Esophagus (tissue), 2 donors: ENCODE measurements at regions not wholly inside any gene's neighbourhood (a gene's known extent, or its start where the extent isn't known, plus 50 kb on each side); places are given as distances from the start of the nearest gene placed in this dataset.

Experiments
- H3K27ac ChIP-seq, 2 donors: one replicate each; pipeline ENCODE4 v1.5.1; 2013; ENCODE audit warnings: low read depth in 2 of 2, mild to moderate bottlenecking in 2 of 2, inconsistent platforms in 1 of 2, low read length in 1 of 2, moderate library complexity in 1 of 2
- H3K27me3 ChIP-seq, 2 donors: one replicate each; pipeline ENCODE4 v1.6.1; 2013; ENCODE audit warnings: low read length in 2 of 2, control low read depth in 1 of 2, mild to moderate bottlenecking in 1 of 2; ENCODE audit not compliant: insufficient read depth in 2 of 2, control insufficient read depth in 1 of 2
- H3K36me3 ChIP-seq, 2 donors: one replicate each; pipeline ENCODE4 v1.6.1; 2013; ENCODE audit warnings: low read length in 1 of 2; ENCODE audit not compliant: control insufficient read depth in 2 of 2, insufficient read depth in 2 of 2
- H3K4me1 ChIP-seq, 2 donors: one replicate each; pipeline ENCODE4 v1.6.1; 2013; ENCODE audit warnings: low read length in 1 of 2; ENCODE audit not compliant: control insufficient read depth in 2 of 2, insufficient read depth in 2 of 2
- H3K4me3 ChIP-seq, 2 donors: one replicate each; pipeline ENCODE4 v1.5.1; 2013; ENCODE audit warnings: low read length in 2 of 2, mild to moderate bottlenecking in 2 of 2, low read depth in 1 of 2, moderate library complexity in 1 of 2
- H3K9me3 ChIP-seq, 2 donors: one replicate each; pipeline ENCODE4 v1.6.1; 2013; ENCODE audit warnings: mild to moderate bottlenecking in 2 of 2, low read depth in 1 of 2, low read length in 1 of 2, moderate library complexity in 1 of 2; ENCODE audit not compliant: control insufficient read depth in 2 of 2, insufficient read depth in 1 of 2
- WGBS, 2 donors: extraction: QIAGEN DNeasy Blood & Tissue Kit; methylation state at CpG; one replicate each; pipeline ENCODE4 v1.1.7; 2013; 5-methylcytosine and 5-hydroxymethylcytosine counted together
- donor health status: healthy with polysubstance abuse.
- donor health status: Bipolar disorder and iron deficiency.

DNA sequence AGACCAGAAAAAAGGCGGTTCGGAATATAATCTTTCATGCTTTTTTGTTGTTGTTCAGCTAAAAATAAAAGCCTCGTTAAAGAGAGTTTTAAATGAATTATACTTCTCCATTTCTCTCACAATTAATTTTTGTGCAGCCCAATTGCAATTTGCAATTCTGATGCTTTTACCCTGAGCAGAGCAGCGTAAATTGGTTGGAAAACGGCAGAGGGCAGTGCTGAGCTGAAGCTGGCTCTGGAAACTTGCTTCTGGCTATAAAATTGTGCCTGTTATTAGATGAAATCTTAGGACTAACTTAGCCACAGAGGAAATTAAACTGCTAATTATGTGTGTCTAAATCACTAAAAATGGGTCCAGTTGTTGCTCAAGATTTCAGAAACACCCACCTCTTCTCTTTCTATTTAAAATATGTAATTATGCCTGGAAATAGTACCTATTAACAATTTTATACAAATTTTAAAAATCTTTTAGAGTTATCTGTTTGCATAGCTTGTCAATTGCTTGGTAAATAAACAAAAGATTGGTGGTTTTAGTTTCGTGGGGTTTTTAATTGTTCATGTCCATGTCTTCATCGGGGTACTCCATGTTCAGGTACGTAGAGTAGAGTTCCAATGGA, 441.8 kb upstream of the TLE4 start:
- 43 to 44% methylated on average over 8 of the region's 8 CpGs for WGBS, 2 donors
- no peaks in the 10 kb centered on the region for H3K9me3 ChIP-seq
- no peaks in the 10 kb centered on the region for H3K27me3 ChIP-seq
- no peaks in the 10 kb centered on the region for H3K36me3 ChIP-seq
- peaks cover 0 to 6% of the 10 kb centered on the region in 2 donors for H3K4me1 ChIP-seq
- no peak overlapping the region for H3K4me3 ChIP-seq
- no peak overlapping the region for H3K27ac ChIP-seq

GRCh38 chr9:79131246-79131774, 440.5 kb upstream of the TLE4 start:
- 79 to 84% methylated on average over 2 of the region's 2 CpGs for WGBS, 2 donors
- Histone ChIP-seq H3K27me3 (no peaks in the 10 kb centered on the region), H3K36me3 (no peaks in the 10 kb centered on the region), H3K4me3 (no peak overlapping the region), H3K27ac (no peak overlapping the region), H3K4me1 (peaks cover 0 to 6% of the 10 kb centered on the region in 2 donors), H3K9me3 (no peaks in the 10 kb centered on the region)

DNA sequence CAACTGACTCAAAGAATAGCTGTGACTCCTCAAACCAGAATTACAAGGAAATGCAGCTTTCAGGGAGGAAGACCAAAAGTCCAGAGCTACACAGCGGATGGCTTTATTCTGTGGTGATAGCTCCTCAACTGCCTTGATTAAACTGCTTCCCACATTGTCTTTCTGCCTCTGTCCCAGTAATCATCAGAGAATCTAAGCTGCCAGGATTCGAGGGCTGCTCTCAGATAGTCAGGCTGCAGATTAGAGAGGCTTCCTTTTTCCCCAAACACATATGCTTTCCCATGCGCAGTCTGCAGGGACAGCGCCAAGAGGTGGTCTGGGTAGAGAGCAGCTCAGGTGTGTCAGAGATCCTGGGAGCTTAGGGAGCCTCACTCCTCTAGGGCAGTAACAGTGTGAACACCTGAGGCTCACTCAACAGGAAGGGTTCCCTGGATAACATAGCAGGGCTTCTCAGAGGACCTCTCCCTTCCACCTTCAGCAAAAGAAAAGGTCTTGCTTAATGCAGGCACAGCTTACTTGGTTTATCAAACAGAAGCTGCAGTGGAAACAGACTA, 439.9 kb upstream of the TLE4 start:
- peak overlapping the region in 1 of 2 donors; percentile 10 for H3K27ac ChIP-seq
- H3K27me3 ChIP-seq = no peaks in the 10 kb centered on the region
- no peaks in the 10 kb centered on the region for H3K36me3 ChIP-seq
- no peaks in the 10 kb centered on the region for H3K9me3 ChIP-seq
- WGBS, 2 donors = 80 to 81% methylated on average over 4 of the region's 4 CpGs
- H3K4me3 ChIP-seq = no peak overlapping the region
- H3K4me1 ChIP-seq = peaks cover 0 to 6% of the 10 kb centered on the region in 2 donors

DNA sequence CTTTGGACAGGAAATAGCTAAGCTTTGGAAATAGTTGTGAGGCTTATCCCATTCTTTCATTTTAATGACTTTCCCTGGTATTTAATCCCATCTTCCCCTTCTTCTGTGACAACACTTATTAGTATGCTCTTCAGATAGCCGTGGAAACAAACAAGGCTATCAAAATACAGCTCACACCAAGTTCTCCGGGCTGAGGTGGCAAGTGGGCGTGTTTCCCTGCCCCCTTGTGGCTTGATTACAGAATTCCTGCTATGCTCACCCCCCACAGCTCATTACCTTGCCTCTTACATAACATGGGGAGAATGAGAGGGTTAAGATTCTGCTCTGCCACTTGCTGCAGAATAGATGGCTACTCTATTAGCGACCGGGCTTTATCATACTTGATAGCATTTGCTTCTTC, 437.1 kb upstream of the TLE4 start:
- 69 to 75% methylated on average over 5 of the region's 5 CpGs for WGBS, 2 donors
- H3K9me3 ChIP-seq = no peaks in the 10 kb centered on the region
- no peaks in the 10 kb centered on the region for H3K27me3 ChIP-seq
- H3K4me3 ChIP-seq = no peak overlapping the region
- no peaks in the 10 kb centered on the region for H3K36me3 ChIP-seq
- H3K4me1 ChIP-seq = peaks cover 0 to 6% of the 10 kb centered on the region in 2 donors
- H3K27ac ChIP-seq = no peak overlapping the region

- Histone ChIP-seq H3K4me3 (no peak overlapping the region), H3K9me3 (no peaks in the 10 kb centered on the region), H3K27ac (no peak overlapping the region), H3K36me3 (no peaks in the 10 kb centered on the region), H3K27me3 (no peaks in the 10 kb centered on the region), H3K4me1 (peaks cover 0 to 6% of the 10 kb centered on the region in 2 donors)
- WGBS, 2 donors = 85 to 91% methylated on average over 5 of the region's 5 CpGs
Measured at GRCh38 chr9:79135681-79136415, 435.9 kb upstream of the TLE4 start.

DNA sequence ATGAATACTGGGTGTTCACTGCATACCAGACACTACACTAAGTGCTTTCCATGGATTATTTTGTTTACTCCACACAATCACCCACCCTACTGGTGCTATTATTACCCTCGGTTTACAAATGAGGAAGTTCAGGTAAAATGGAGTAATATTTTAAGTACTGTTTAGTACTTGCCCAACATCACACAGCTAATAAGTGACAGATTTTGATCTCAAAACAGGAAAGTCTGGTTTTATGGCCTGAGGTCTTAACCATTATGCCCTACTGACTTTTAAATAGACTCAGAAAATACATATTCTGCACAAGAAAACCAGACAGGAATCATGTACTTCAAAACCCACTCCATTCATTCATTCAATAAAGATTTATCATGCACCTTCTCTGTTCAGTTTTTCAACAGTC, 431.0 kb upstream of the TLE4 start:
- WGBS, 2 donors = 35 to 48% methylated on average over 1 of the region's 1 CpG

GRCh38 chr9:79143211-79143610, 428.6 kb upstream of the TLE4 start:
- Histone ChIP-seq H3K27ac (no peak overlapping the region), H3K27me3 (no peaks in the 10 kb centered on the region), H3K4me3 (no peak overlapping the region), H3K4me1 (no peaks in the 10 kb centered on the region), H3K9me3 (no peaks in the 10 kb centered on the region), H3K36me3 (no peaks in the 10 kb centered on the region)

More for the DNA sequence above, 431.0 kb upstream of the TLE4 start:
- no peaks in the 10 kb centered on the region for H3K27me3 ChIP-seq
- no peaks in the 10 kb centered on the region for H3K36me3 ChIP-seq
- H3K4me3 ChIP-seq = no peak overlapping the region
- H3K9me3 ChIP-seq = no peaks in the 10 kb centered on the region
- no peaks in the 10 kb centered on the region for H3K4me1 ChIP-seq
- H3K27ac ChIP-seq = no peak overlapping the region

- Histone ChIP-seq H3K27me3 (no peaks in the 10 kb centered on the region), H3K9me3 (no peaks in the 10 kb centered on the region), H3K4me1 (no peaks in the 10 kb centered on the region), H3K36me3 (no peaks in the 10 kb centered on the region), H3K4me3 (no peak overlapping the region), H3K27ac (no peak overlapping the region)
- WGBS, 2 donors = 80 to 87% methylated on average over 6 of the region's 6 CpGs
Measured at GRCh38 chr9:79145442-79145841, 426.3 kb upstream of the TLE4 start.

GRCh38 chr9:79149585-79149984, 422.2 kb upstream of the TLE4 start:
- H3K4me3 ChIP-seq = no peak overlapping the region
- H3K9me3 ChIP-seq = no peaks in the 10 kb centered on the region
- H3K36me3 ChIP-seq = no peaks in the 10 kb centered on the region
- 91 to 94% methylated on average over 2 of the region's 2 CpGs for WGBS, 2 donors
- H3K27ac ChIP-seq = no peak overlapping the region
- no peaks in the 10 kb centered on the region for H3K27me3 ChIP-seq
- no peaks in the 10 kb centered on the region for H3K4me1 ChIP-seq
